ENCODE measurements at regions not wholly inside any gene's neighbourhood (a gene's known extent, or its start where the extent isn't known, plus 50 kb on each side); places are given as distances from the start of the nearest gene placed in this dataset.
"Not testable (repeated sequence)": the region's sequence is repeated elsewhere in the genome, so short reads cannot be mapped to it uniquely, and the experiment has no call there.

DNA sequence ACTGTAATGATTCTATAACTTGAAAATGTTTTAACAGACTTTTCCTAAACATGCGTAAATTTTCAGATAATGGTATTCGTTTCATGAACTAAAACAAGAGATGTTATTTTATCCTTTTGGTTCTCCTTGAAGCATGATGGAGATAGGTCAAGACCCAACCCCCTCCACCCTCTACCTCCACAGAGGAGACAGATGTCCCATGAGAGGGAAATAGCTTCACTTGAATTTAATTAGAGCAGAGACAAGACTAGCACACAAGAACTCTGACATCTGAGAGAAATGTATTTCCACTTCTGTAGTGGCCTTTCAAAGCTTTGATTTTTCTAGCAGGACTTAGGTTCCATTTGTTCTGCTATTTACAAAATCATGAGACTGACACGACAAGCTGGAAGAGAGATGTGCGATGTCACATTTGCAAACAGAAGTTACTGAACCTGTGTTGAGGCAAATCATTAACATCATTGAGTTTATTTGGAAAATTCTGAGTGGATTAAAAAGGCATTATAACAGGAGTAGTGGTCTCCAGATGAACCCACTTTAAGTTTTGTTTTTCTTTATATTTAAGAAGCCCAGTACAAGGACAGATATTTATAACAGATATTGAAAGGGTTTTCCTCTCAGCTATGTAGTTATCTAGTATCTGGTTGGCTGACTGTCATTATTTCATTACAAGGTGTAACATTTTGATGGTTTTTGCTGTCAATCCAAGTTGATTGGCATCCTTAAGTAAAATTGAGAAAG, 276.2 kb downstream of the ASXL3 start:
- no peak for DNase-seq (ENCODE audit: low spot score)

DNA sequence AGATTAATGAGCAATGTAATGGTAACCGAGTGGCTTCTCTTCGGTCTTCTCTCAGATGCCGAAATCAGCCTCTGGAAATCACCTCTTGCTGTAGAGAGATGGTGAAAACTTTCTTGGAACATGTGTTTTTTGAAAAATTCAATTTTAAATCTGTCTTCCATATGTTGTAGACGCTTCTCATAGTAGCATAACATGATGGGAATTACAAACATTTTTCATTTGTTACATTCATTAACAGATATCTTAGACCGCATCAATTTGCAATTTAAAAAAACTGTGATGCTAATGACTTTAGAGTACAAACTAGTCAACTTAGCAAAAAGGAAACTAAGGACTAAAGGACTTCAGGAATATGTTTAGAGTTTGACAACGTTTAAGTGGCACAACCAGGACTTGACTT, 275.2 kb downstream of the ASXL3 start:
- no peak for DNase-seq (ENCODE audit: low spot score)

DNA sequence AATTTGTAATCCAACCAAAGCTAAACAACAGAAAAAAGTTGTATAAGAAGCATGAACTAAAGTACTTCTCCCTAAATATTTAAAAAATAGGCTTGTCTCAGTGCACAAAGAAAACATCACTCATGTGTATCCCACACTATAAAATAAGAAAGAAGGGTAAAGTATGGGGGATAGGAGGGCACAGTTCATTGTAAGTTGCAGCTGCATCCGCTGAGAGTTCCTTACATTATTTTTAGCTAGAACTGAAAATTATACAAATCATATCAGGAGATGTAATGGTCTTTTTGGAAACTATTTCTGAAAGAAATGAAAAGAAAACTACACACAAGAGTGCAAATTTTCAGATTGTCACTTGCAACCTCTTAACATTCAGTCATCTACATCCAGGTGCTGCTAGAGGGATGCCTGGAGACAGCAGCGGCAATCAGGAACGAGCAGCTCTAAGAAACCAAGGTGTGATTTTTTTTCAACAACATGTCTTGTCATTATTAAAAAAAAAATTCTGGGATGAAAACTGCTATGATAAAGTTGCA, 273.6 kb downstream of the ASXL3 start:
- DNase-seq (ENCODE audit: low spot score) = no peak

DNA sequence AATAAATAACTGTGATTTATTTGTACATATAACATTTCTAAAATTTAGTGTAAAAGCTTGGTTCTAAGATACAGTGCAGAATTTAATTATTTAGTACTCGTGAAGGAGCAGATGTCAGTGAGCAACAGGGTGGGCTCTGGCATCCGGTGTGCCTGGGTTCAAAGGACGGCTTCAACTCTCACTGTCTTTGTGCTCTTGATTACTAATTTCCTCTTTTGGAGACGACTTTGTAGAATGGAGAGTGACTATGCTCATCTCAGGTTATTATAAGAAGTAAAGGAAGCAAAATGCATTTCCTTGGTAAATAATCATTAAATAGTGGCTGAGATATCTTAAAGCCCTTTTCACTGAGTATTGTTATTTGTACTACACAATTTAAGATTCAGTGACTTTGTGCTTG, 271.7 kb downstream of the ASXL3 start:
- DNase-seq (ENCODE audit: low spot score) = no peak

DNA sequence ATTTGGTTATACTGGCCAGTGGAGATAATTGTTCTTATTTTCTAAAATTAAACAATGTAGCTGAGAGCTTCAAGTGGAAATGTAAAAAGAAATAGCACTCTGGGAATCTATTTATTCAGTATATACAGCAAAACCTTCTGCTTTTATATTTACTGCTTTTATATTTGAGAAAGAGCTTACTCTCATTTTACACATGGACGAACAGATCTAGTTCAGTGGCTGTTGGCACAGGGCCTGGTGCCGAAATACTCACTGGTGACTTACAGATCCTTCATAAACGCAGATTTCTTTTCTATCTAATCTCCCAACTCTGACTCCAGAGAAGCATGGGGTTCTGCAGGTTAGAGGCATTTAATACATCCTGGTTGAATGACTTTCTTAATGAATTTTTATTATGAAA, 266.2 kb downstream of the ASXL3 start:
- DNase-seq (ENCODE audit: low spot score) = no peak

DNA sequence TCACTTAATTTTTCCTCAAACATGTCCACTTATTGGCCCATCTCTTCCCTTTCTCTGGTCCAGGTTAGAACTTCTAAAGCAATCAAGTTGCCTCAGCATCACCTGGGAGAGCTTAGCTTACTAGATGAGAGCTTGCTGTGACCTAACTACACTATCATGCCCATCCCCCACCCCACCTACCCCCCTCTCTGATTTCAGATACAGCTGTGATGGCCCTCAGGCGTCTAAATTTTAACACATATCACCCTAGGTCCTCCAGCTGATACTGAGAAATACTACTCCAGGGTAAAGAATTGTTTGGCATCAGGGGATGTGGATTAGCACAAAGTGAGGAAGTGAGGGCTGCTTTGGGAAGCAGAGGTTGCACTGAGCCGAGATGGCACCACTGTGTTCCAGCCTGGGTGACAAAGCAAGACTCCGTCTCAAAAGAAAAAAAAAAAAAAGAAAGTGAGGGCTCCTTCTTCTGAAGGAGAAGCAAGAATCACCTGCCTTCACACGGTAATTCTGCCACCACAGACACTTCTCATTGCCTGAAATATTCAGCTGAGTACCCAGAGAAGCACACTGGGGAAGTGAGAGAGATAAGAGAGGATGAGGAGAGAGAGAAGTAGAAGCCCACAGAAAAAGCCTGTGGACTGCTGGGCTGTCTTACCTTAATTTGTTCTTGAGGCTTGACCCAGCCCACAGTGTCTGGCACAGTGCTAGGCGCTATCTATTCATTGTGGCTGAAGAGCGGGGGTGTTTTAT, 263.4 kb downstream of the ASXL3 start:
- DNase-seq (ENCODE audit: low spot score) = no peak

DNA sequence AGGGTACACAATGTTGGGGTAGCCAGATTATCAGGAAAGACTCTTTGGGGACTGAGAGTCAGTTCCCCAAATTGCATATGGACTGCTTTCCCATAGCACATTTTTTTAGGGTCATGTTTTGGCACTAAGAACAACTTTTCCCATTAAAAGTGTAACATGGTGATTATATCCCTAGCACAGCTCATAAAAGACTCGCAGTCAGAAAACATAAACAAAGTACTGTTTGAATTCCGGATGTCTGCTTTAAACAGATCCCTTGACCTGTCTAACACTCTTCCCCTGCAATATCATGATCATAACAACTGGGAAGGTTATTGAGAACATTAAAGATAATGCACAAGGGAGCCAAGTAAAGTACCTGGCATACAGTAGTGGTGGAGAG, 262.2 kb downstream of the ASXL3 start:
- no peak for DNase-seq (ENCODE audit: low spot score)

DNA sequence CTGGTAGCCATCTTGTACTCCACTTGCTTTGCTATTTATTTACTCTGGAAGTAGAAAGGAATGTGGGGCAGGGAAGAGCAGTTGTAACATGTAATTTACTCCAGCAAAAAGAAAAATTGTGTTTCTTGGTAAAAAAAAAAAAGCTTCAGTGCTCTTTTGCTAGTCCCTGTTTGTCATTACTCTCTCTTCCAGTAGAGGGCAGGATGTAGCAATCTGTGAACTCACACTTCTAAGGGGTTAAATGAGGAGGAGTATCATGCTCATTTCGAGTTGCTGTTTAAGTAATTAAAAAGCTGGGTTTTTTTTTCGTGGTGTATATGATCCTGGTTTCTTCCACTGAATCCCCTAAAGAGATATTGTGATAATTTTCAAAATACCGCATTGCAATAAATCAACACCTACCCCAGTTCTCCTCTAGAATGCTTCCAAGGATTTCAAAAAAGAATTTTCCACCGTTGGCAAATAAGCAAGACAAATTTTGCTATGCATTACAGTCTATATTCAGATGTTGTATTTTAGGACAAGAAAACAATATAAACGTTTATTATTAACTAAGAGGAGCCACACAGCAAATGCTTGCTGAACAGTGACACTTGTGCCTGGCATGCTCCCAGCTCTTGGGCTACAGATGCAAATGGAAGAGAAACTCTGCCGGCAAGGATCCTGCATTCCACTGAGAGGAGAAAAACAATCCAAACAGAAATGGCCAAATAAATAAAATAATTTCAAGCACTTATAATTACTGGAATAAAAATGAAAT, 261.6 kb downstream of the ASXL3 start:
- DNase-seq (ENCODE audit: low spot score) = peak; percentile 16

DNA sequence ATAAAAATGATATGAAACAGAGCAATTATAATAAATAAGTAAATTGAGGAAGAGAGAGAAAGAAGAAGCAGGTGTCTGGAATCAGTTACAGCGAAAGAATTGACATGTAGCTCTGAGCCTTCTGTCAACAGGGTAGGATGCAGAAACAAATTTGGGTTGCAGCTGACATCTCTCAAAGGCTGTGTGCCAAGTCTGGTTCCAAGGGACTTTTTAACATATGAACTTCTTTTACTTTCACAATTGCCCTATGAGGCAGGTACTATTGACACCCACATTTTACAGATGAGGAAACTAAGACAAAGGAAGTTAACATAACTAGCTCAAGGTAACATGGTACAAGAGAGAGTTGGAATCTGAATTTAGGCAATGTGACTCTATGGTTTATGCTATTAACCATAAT, 260.0 kb downstream of the ASXL3 start:
- DNase-seq (ENCODE audit: low spot score) = no peak

DNA sequence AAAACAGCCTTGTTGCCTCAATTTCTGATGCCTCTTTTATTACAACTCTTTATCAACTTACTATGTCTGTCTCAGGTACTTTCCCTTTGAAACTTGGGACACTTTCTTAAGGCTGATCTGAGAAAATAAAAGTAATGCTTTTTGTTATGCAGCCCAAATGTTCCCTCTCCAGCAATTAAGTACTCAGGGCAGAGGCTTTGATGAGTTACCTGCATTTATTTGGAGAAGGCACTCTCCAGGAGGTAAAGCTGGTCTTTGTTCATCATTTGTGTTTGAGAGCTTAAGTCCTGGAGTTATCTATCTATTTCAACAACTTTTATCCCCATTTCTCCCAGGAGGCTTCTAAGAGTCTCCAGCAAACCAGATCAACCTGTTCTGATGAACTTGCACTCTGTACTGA, 259.2 kb downstream of the ASXL3 start:
- DNase-seq (ENCODE audit: low spot score) = no peak

DNA sequence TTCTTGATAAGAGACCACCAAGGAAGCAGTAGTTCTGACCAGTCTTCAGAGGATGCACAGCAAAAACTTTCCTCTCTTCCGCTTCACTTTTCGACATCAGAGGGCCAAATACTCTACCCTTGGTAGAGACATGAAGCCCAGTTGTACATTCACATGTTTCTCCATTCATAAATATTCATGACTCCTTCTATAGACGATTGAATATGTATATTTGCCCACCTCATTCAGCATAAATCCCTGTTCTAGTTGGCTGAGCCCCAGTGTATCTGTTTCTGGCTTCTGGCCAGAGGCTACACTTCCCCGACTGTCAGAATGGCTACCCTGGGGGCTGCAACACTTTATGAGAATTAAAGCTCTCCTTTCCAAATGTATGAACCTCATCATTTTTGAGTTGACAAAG, 258.5 kb downstream of the ASXL3 start:
- DNase-seq (ENCODE audit: low spot score) = no peak

DNA sequence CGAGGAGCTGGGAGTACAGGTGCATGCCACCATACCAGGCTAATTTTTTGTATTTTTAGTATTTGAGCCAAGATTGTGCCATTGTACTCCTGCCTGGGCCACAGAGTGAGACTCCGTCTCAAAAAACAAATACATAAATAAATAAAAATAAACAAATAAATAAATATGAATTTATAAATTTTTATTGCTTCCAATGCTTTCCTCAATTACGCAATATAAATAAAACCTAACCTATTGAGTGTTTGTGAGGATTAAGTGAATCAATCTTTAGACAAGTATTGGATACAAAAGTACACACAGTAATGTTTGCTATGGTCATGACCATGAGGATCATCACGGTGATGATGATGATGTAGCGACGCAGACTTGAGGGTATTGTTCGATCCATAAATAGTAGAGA, 257.4 kb downstream of the ASXL3 start:
- DNase-seq (ENCODE audit: low spot score) = no peak

DNA sequence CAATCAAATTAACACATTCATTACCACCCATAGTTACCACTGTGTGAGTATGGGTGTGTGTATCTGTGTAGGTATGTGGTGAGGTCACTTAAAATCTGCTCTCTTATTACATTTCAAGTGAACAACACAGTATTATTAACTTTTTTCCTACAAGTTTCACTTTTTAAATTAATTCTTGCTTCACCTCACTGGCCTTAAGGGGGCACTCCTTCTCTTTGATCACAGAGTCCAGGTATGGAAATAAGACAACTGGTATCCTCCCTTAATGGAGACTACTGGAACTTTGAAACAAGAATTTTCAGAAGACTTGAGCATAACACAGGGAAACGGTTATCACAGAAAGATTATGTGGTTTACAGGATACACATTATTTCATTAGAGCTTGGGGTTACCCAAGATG, 255.8 kb downstream of the ASXL3 start:
- DNase-seq (ENCODE audit: low spot score) = no peak

DNA sequence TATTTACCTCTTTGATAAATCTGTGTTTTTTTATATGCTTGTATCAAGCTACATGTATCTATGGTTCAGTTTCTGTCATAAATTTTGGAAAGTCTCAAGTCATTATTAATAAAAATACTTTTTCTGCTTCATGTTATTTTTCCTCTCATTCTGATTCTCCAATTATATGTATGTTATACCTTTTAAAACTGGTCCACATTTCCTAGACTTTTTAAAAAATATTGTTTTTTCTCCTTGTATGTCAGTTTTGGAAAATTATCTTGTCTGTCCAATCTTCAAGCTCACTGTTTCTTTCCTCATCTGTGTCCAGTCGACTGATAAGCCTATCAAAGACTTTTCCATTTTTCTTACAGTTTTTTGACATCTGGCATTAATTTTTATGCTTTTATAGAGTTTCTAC, 253.4 kb downstream of the ASXL3 start:
- DNase-seq (ENCODE audit: low spot score) = no peak

DNA sequence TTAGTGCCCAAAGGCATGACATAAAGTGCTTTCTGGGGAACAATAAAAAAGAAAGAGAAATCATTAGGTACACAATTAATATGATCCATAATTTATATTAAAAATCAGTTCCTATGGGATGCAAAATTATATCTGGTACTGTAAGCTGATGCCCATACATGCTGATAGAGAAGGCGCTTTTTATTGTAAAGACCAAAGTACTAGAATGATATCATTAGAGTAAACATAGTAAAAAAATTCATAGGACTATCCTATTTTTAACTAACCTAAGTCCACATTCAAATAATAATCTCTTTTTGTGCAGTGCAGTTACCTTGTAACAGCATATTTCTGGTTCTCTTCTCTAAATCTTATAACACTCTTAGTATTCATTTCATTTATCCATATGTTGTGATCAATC, 252.2 kb downstream of the ASXL3 start:
- no peak for DNase-seq (ENCODE audit: low spot score)

DNA sequence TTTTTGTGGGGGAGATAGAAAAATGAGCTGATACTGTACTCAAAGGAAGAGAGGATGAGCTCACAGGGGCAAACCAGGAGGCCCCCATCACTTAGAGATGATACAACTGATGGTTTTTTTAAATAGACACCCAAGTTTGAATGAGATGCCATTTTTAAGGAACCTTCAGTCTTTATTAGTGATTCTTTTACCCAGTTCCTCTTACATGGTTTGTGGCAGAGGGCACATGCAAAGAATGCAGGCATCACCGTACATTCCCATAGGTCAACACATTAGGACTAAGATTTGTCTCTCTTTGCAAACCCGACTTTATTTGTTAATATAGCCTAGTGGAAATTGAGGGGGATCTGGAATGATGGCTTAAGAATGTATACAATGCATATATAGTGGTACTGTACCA, 250.9 kb downstream of the ASXL3 start:
- DNase-seq (ENCODE audit: low spot score) = no peak

DNA sequence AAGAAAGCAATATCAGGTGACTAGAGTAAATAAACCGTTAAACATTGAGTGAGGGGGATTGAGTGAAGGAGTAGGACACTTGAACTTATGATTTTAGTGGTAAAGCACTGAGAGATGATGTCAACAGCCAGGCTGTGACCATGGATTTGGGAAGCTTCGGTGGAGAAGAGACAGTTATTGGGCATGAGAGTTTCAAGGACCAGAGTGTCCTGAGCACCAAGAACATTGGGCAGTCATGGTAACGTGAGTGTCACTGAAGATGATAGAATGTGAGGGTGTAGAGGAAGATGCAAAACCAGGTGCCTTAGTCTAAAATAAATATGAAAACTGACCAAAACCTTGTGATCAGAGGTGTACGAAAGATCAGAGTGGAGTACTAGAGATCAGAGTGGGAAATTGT, 248.1 kb downstream of the ASXL3 start:
- DNase-seq (ENCODE audit: low spot score) = no peak

DNA sequence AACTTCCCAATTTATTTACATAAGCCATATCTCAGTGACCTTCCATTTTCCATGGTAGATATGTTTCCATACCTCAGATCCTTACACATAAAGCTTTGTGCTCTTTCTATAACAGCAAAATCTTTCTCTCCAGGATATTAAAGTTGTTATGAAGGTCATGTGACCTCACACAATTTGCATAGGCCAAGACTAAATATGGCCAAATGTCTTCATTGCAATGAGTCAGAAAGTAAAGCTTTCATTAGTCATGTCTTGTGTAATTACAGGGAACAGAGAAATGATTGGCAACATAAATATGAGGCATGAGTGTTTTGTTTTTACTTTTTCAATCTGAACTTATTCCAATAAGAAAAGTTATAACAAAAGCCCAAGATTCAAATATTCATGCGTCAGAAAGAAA, 243.5 kb downstream of the ASXL3 start:
- DNase-seq (ENCODE audit: low spot score) = no peak

DNA sequence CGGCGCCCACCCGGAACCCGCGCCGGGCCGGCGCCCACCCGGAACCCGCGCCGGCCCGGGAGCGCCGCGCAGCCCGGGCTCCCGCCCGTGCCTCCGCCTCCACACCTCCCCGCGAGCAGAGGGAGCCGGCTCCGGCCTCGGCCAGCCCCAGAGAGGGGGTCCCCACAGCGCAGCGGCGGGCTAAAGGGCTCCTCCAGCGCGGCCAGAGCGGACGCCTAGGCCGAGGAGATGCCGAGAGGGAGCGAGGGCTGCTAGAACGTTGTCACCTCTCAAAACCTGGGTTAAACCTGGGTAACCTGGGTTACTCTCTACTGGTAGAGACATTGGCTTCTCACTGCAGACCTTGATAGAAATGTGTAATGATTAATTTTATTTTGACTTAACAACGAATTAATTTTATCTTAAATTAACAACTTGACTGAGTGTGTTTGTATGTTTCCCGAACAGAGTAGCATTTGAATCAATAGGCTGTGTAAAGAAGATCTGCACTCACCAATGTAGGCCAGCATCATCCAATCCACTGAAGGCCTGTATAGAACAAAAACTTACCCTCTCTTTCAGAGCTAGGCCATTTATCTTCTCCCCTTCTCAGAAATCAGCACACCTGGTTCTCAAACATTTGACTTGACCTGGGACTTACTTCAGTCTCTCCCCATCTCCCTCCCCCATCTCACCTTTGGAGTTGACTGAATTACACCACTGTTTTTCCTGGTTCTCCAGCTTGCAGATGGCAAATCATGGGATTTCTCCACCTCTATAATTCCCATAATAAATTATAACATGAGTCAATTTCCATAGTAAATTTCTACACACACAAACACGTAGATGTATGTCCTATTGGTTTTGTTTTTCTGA, 242.7 kb downstream of the ASXL3 start:
- no peak for DNase-seq (ENCODE audit: low spot score)

DNA sequence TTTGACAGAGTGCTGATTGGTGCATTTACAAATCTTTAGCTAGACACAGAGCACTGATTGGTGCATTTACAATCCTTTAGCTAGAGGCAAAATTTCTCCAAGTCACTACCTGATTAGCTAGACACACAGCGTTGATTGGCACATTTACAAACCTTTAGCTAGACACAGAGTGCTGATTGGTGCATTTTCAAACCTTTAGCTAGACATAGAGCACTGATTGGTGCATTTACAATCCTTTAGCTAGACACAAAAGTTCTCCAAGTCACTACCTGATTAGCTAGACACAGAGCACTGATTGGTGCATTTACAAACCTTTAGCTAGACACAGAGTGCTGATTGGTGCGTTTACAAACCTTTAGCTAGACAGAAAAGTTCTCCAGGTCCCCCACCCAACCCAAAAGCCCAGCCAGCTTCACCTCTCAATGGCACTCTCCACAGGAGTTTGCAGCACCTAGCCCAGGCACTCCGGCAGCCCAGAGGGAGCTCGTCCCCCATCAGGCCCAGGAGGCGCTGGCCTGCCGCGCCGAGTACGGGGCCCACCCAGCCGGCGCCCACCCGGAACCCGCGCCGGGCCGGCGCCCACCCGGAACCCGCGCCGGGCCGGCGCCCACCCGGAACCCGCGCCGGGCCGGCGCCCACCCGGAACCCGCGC, 241.8 kb downstream of the ASXL3 start:
- not testable (repeated sequence) for DNase-seq (ENCODE audit: low spot score)

DNA sequence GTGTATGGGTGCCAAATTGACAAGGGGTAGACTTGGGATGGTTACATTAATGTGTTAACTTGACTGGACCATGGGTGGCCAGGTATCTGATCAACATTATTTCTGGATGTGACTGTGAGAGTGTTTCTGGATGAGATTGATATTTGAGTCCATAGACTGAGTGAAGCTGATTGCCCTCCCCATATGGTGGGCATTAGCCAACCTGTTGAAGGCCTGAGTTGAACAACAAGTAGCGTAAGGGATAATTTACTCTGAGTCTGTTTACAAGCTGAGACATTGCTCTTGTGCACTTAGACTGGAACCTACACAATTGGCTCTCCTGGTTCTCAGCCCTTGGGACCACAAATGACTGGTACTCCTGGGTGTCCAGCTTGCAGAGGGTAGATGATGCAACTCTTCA, 240.1 kb downstream of the ASXL3 start:
- DNase-seq (ENCODE audit: low spot score) = no peak

Data from HuH-7.5 (cell line).